Thoracic aorta (tissue), 2 donors: ENCODE measurements at regions not wholly inside any gene's neighbourhood (a gene's known extent, or its start where the extent isn't known, plus 50 kb on each side); places are given as distances from the start of the nearest gene placed in this dataset.

Source experiments
- ATAC-seq: fragments of 150-250 bp; one replicate; pipeline ENCODE4 v1.8.0; 2017; ENCODE audit warnings: low read depth; ENCODE audit not compliant: insufficient number of reproducible peaks, low FRiP score
- DNase-seq: peaks from one replicate; pipeline ENCODE4 v3.0.0-alpha.2; 2020; ENCODE audit warnings: low spot score
- H3K27ac ChIP-seq, 2 donors: fragments of 200-600 bp; sonication (generic); 1 replicate in 1 of 2; 2 replicates in 1 of 2; pipeline ENCODE4 v1.5.1; 2016; ENCODE audit warnings: mild to moderate bottlenecking in 2 of 2, moderate library complexity in 2 of 2
- H3K27me3 ChIP-seq: fragments of 200-600 bp; sonication (generic); replicated peaks from 2 replicates; pipeline ENCODE4 v1.6.0; 2016; ENCODE audit warnings: mild to moderate bottlenecking; ENCODE audit not compliant: insufficient read depth
- H3K36me3 ChIP-seq: fragments of 200-600 bp; sonication (generic); one replicate; pipeline ENCODE4 v1.5.1; 2016
- H3K4me1 ChIP-seq, 2 donors: fragments of 200-600 bp; sonication (generic); 1 replicate in 1 of 2; 2 replicates in 1 of 2; pipeline versions ENCODE4 v1.5.1 to v1.6.0; 2016; ENCODE audit warnings: low read depth in 2 of 2, mild to moderate bottlenecking in 1 of 2; ENCODE audit not compliant: control insufficient read depth in 1 of 2
- H3K4me3 ChIP-seq: fragments of 200-600 bp; sonication (generic); 2 replicates; pipeline ENCODE4 v1.5.1; 2016; ENCODE audit warnings: mild to moderate bottlenecking
- H3K9me3 ChIP-seq: fragments of 200-600 bp; sonication (generic); 2 replicates; pipeline ENCODE4 v1.5.1; 2016
- TF ChIP-seq, protein P1 (sequence below): fragments of 200-600 bp; sonication (generic); IDR thresholded peaks from one replicate; pipeline ENCODE4 v1.5.1; 2019; ENCODE audit warnings: antibody characterized with exemption

DNA sequence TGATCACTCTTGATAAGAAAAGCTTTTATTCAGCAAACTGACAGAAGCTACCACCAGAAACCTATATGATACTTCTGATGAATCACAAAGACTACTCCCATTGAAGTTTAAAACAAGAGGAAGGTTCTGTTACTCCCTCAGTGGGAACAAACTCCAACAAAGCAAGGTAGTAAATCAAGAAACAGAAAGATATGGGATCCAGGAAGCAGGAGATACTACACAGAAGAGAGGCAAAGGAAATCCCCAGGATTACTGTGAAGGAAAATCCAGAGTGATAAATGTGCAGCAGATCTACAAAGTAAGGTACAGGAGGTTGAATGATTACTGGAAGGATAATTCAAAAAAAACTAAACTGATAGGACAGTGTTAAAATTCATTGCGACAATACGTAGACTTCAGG, 222.4 kb downstream of the HHIP start:
- no peaks in the 10 kb centered on the region for H3K36me3 ChIP-seq
- peaks cover 4 to 14% of the 10 kb centered on the region in 2 donors for H3K4me1 ChIP-seq
- ATAC-seq = no peak
- H3K9me3 ChIP-seq = no peaks in the 10 kb centered on the region
- H3K27ac ChIP-seq = no peak overlapping the region
- H3K4me3 ChIP-seq = no peak overlapping the region
- TF ChIP-seq, protein P1, sequence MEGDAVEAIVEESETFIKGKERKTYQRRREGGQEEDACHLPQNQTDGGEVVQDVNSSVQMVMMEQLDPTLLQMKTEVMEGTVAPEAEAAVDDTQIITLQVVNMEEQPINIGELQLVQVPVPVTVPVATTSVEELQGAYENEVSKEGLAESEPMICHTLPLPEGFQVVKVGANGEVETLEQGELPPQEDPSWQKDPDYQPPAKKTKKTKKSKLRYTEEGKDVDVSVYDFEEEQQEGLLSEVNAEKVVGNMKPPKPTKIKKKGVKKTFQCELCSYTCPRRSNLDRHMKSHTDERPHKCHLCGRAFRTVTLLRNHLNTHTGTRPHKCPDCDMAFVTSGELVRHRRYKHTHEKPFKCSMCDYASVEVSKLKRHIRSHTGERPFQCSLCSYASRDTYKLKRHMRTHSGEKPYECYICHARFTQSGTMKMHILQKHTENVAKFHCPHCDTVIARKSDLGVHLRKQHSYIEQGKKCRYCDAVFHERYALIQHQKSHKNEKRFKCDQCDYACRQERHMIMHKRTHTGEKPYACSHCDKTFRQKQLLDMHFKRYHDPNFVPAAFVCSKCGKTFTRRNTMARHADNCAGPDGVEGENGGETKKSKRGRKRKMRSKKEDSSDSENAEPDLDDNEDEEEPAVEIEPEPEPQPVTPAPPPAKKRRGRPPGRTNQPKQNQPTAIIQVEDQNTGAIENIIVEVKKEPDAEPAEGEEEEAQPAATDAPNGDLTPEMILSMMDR = no peak
- no peaks in the 10 kb centered on the region for H3K27me3 ChIP-seq
- no peak for DNase-seq

DNA sequence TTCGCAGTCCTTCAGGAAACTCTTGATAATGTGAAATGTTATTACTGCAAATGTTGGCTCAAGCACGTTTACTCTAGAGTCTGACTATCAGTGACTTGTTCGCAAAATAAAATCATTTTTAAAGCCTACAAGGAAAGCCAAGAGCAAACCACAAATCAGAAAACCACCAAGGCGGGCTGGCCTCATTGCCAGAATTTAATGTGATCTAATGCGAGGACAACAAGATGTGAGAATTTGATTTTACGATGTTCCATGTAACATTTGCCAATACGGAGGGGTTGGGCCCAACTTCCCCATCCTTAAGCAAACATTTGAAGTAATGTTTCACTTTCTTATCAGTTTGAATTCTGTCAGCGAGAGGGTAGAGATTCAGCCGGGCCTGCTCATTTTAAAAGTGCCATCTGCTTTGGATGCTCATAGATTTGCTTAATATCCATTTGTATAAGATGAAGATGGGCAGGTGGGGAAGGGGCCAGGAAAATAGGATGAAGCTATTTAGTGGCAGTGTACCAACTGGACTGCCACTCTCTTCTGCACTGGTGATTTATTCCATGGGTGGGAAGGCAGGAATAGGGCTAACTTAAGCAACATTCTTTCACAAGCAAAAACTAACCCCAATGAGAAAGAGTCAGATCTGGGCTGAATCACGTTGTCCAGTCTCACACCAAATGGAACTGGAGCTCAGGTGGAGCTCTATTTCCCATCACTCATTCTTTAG, 225.3 kb downstream of the ANAPC10 start:
- H3K27ac ChIP-seq = peak overlapping the region in 1 of 2 donors; percentile 42
- H3K4me1 ChIP-seq = peaks cover 4 to 16% of the 10 kb centered on the region in 2 donors
- TF ChIP-seq, protein P1 = no peak
- no peaks in the 10 kb centered on the region for H3K36me3 ChIP-seq
- no peaks in the 10 kb centered on the region for H3K27me3 ChIP-seq
- H3K4me3 ChIP-seq = peak overlapping the region; percentile 11
- H3K9me3 ChIP-seq = no peaks in the 10 kb centered on the region
- ATAC-seq (no peak), DNase-seq (no peak)

DNA sequence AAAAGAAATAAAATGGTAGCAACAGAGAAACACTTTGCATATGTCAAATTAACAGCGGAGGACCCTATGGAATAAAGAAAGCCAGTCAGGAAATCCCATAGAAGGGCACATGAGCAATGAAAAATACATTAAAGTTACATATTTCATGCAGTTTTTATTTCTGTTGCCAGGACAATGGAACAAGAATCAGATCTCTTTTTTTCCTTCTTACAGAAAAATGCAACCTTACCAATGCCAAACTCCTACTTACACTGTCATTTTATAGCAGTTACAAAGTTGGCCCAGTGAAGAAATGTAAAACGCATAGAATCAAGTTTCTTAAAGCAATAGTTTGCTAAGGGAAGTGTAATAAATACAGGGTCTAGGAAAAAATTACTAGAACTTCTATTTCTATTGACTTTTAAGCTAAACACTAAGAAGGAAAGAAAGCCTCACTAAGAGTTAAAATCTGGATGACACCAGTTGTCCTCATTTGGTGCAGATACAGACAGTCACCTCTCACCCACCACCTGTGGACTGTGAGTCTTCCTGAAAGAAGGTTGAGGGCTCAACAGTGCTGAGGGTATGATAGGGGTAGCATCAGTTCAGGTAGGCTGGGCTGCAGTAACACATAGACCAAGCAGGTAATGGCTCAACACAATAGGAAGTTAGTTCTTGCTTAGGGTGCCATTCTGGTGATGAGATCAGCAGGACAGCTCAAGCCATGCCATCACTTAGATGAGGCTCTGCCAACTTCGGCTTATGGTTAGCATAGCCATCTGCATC, 224.6 kb downstream of the ANAPC10 start:
- Histone ChIP-seq H3K4me3 (no peak overlapping the region), H3K9me3 (no peaks in the 10 kb centered on the region), H3K36me3 (no peaks in the 10 kb centered on the region), H3K27ac (no peak overlapping the region), H3K4me1 (peaks cover 4 to 16% of the 10 kb centered on the region in 2 donors), H3K27me3 (no peaks in the 10 kb centered on the region)
- DNase-seq = no peak
- TF ChIP-seq, protein P1 = no peak
- no peak for ATAC-seq

DNA sequence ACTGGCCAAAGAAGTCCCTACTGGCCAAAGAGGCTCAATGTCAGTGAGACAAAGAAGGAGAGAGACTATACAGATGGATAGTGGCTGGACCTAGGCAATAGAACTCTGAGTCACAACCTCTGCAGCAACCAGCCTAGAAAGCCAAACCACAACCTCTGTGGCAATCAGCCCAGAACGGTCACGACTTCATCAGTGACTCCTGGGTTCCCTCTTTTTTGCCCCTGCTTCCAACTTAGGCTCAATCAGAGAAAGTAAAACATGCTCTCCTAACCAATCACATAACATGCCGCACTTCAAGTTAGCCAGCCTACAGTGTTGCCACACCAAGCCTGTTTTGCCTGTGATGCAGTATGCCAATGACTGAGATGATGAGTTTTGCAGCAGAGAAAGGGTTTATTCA, 203.4 kb downstream of the ANAPC10 start:
- Histone ChIP-seq H3K36me3 (no peaks in the 10 kb centered on the region), H3K9me3 (no peaks in the 10 kb centered on the region), H3K27me3 (no peaks in the 10 kb centered on the region), H3K4me3 (no peak overlapping the region), H3K4me1 (no peaks in the 10 kb centered on the region), H3K27ac (no peak overlapping the region)
- TF ChIP-seq, protein P1 = no peak
- DNase-seq (no peak), ATAC-seq (no peak)

GRCh38 chr4:144899393-144899792, 198.6 kb downstream of the ANAPC10 start:
- no peak for DNase-seq
- Histone ChIP-seq H3K4me3 (no peak overlapping the region), H3K36me3 (no peaks in the 10 kb centered on the region), H3K27me3 (no peaks in the 10 kb centered on the region), H3K4me1 (peaks cover 0 to 14% of the 10 kb centered on the region in 2 donors), H3K9me3 (no peaks in the 10 kb centered on the region), H3K27ac (no peak overlapping the region)
- TF ChIP-seq, protein P1 = no peak
- ATAC-seq = no peak
